ENCODE measurements at regions not wholly inside any gene's neighbourhood (a gene's known extent, or its start where the extent isn't known, plus 50 kb on each side); places are given as distances from the start of the nearest gene placed in this dataset.

DNA sequence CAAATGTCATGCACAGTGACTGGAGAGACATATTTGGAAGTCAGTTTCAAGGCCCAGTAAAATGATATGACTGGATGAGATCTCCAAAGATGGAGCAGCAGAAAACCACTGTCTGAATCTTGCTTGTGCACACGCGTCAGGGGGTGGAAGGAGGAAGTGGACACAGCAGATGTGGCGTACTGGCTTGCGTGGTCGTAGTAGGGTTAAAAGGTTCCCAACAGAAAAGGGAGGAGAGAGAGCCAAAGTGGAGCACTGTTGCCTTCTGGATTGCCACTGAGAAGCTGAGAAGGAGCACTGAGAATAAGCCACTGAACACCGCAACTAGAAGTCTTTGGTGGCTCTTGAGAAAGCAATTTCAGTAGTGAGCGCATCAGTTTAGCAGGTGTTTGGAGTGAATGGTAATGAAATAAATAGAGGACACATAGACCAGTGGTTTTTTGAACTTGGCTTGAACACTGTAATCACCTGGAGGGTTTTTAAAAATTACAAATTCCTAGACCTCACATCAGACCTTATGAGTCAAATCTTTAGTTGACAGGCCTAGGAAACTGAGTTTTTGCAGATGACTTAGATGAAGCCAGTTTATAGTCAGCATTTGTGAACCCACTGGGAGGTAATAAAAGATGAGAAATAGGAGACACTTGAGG lies 227.3 kb downstream of the PTEN start (continued):
- no peak for TF ChIP-seq CBFB (CRISPR knock-in tag; IDR thresholded peaks at IDR 0.05; ENCODE audit: low read depth)

DNA sequence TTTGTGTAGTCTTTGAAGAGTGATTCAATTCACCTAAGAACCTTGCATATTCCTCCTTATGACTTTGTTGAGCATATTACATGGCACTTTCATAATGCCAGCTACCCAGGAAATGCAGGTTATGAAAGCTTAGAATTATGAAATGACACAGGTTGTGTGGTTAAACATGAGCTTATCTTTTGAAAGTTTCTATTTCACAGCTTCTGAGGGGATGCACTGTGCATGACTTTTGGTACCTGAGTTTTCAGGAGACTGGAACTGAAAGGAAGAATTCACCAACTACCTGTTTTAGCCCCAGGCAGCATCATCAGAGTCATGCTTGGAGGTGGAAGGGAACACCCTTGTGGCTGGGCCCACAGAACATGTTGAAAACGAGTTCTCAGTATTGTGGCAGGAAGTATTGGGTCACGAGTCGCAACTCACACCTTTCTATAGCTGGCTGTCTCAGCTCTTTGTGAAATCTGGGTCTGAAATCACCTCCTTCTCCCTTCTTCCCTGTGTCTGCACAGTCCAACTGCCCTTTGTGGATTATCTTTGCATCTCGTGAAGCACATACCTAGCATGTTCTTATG lies 228.2 kb downstream of the PTEN start:
- H3K4me3 Mint-ChIP-seq, result no peak overlapping the region
- H3K9me3 Mint-ChIP-seq, result no peaks in the 10 kb centered on the region
- no peaks in the 10 kb centered on the region for H3K36me3 Mint-ChIP-seq
- TF ChIP-seq NFATC4 (CRISPR knock-in tag; IDR thresholded peaks at IDR 0.05) (no peak), HMGA2 (CRISPR knock-in tag; IDR thresholded peaks at IDR 0.05) (no peak)
- TF ChIP-seq, protein P1, sequence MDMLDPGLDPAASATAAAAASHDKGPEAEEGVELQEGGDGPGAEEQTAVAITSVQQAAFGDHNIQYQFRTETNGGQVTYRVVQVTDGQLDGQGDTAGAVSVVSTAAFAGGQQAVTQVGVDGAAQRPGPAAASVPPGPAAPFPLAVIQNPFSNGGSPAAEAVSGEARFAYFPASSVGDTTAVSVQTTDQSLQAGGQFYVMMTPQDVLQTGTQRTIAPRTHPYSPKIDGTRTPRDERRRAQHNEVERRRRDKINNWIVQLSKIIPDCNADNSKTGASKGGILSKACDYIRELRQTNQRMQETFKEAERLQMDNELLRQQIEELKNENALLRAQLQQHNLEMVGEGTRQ (CRISPR knock-in tag; IDR thresholded peaks at IDR 0.05), result no peak
- H3K27ac Mint-ChIP-seq, result no peak overlapping the region
- no peak for ATAC-seq
- H3K4me1 Mint-ChIP-seq, result no peaks in the 10 kb centered on the region
- H3K27me3 Mint-ChIP-seq (ENCODE audit: low read depth), result no peaks in the 10 kb centered on the region
- ChIA-PET POLR2A (interaction anchor here (0.6 kb wide), 1 partner anchor 77 kb away, joined by 3 read pairs; no protein-coding TSS in a partner anchor), CTCF (no interaction called here)
- DNase-seq (ENCODE audit: low spot score), result no peak

- POLR2A ChIA-PET, result no interaction called here
- Mint-ChIP-seq H3K27me3 (ENCODE audit: low read depth) (no peaks in the 10 kb centered on the region), H3K27ac (no peak overlapping the region), H3K36me3 (no peaks in the 10 kb centered on the region), H3K4me1 (no peaks in the 10 kb centered on the region), H3K9me3 (no peaks in the 10 kb centered on the region), H3K4me3 (no peak overlapping the region)
- ATAC-seq (no peak), DNase-seq (ENCODE audit: low spot score) (no peak)
- TF ChIP-seq CREB1 (CRISPR knock-in tag; IDR thresholded peaks at IDR 0.05) (no peak), NFYB (CRISPR knock-in tag; conservative IDR thresholded peaks at IDR 0.05; ENCODE audit: low read depth) (no peak), NR2C2 (CRISPR knock-in tag; IDR thresholded peaks at IDR 0.05) (no peak), CDX4 (CRISPR knock-in tag; IDR thresholded peaks at IDR 0.05; ENCODE audit: borderline replicate concordance) (no peak), ATF1 (CRISPR knock-in tag; IDR thresholded peaks at IDR 0.05) (no peak), MYBL2 (CRISPR knock-in tag; IDR thresholded peaks at IDR 0.05) (no peak), AR (CRISPR knock-in tag; IDR thresholded peaks at IDR 0.05) (no peak), TEAD1 (CRISPR knock-in tag; IDR thresholded peaks at IDR 0.05) (no peak)
- CTCF ChIA-PET, result no interaction called here
These were observed 228.8 kb downstream of the PTEN start for GRCh38 chr10:88092265-88092664.

- H3K4me3 Mint-ChIP-seq, result no peak overlapping the region
- H3K36me3 Mint-ChIP-seq, result no peaks in the 10 kb centered on the region
- POLR2A ChIA-PET, result no interaction called here
- no peaks in the 10 kb centered on the region for H3K27me3 Mint-ChIP-seq (ENCODE audit: low read depth)
- H3K4me1 Mint-ChIP-seq, result no peaks in the 10 kb centered on the region
- CTCF ChIA-PET, result no interaction called here
- ATAC-seq (no peak), DNase-seq (ENCODE audit: low spot score) (no peak)
- no peaks in the 10 kb centered on the region for H3K9me3 Mint-ChIP-seq
- no peak overlapping the region for H3K27ac Mint-ChIP-seq
- TF ChIP-seq, protein P1 (CRISPR knock-in tag; IDR thresholded peaks at IDR 0.05), result no peak
- TF ChIP-seq ESRRA (CRISPR knock-in tag; IDR thresholded peaks at IDR 0.05; ENCODE audit: borderline replicate concordance), result no peak
- no peak for TF ChIP-seq OVOL2 (CRISPR knock-in tag; IDR thresholded peaks at IDR 0.05; ENCODE audit: borderline replicate concordance)
- no peak for TF ChIP-seq NR3C1 (CRISPR knock-in tag; conservative IDR thresholded peaks at IDR 0.05; ENCODE audit: low read depth)
- TF ChIP-seq TP53 (CRISPR knock-in tag; IDR thresholded peaks at IDR 0.05), result no peak
- TF ChIP-seq, protein P2, sequence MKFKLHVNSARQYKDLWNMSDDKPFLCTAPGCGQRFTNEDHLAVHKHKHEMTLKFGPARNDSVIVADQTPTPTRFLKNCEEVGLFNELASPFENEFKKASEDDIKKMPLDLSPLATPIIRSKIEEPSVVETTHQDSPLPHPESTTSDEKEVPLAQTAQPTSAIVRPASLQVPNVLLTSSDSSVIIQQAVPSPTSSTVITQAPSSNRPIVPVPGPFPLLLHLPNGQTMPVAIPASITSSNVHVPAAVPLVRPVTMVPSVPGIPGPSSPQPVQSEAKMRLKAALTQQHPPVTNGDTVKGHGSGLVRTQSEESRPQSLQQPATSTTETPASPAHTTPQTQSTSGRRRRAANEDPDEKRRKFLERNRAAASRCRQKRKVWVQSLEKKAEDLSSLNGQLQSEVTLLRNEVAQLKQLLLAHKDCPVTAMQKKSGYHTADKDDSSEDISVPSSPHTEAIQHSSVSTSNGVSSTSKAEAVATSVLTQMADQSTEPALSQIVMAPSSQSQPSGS (CRISPR knock-in tag; IDR thresholded peaks at IDR 0.05; ENCODE audit: borderline replicate concordance, low read depth), result no peak
- TF ChIP-seq, protein P3, sequence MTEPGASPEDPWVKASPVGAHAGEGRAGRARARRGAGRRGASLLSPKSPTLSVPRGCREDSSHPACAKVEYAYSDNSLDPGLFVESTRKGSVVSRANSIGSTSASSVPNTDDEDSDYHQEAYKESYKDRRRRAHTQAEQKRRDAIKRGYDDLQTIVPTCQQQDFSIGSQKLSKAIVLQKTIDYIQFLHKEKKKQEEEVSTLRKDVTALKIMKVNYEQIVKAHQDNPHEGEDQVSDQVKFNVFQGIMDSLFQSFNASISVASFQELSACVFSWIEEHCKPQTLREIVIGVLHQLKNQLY (CRISPR knock-in tag; IDR thresholded peaks at IDR 0.05), result no peak
- TF ChIP-seq KAT7 (CRISPR knock-in tag; IDR thresholded peaks at IDR 0.05; ENCODE audit: borderline replicate concordance), result no peak
- no peak for TF ChIP-seq FOXP4 (CRISPR knock-in tag; IDR thresholded peaks at IDR 0.05)
- TF ChIP-seq, protein P4, sequence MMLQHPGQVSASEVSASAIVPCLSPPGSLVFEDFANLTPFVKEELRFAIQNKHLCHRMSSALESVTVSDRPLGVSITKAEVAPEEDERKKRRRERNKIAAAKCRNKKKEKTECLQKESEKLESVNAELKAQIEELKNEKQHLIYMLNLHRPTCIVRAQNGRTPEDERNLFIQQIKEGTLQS (CRISPR knock-in tag; conservative IDR thresholded peaks at IDR 0.05), result no peak
These were observed 229.5 kb downstream of the PTEN start for GRCh38 chr10:88092973-88093372.
